Cardiac muscle cell (in vitro differentiated cells and primary cell): ENCODE measurements at regions not wholly inside any gene's neighbourhood (a gene's known extent, or its start where the extent isn't known, plus 50 kb on each side); places are given as distances from the start of the nearest gene placed in this dataset.

Source experiments
- DNase-seq, 2 donors: peaks; one replicate each; pipeline versions ENCODE4 v3.0.0 to v3.0.0-alpha.2; 2010 to 2017; ENCODE audit warnings: low read depth in 1 of 2, low spot score in 1 of 2
- H3K27ac ChIP-seq: fragments of 200-600 bp; sonication (generic); 2 replicates; pipeline ENCODE4 v1.5.1; 2016
- H3K27me3 ChIP-seq: fragments of 200-600 bp; sonication (generic); 2 replicates; pipeline ENCODE4 v1.6.0; 2016; ENCODE audit warnings: control low read depth
- H3K36me3 ChIP-seq: fragments of 200-600 bp; sonication (generic); 2 replicates; pipeline ENCODE4 v1.5.1; 2016; ENCODE audit warnings: control low read depth
- H3K4me1 ChIP-seq: fragments of 200-600 bp; sonication (generic); 2 replicates; pipeline ENCODE4 v1.8.1; 2017; ENCODE audit warnings: low read depth, mild to moderate bottlenecking, mixed run types
- H3K4me3 ChIP-seq: fragments of 200-600 bp; sonication (generic); 2 replicates; pipeline ENCODE4 v1.5.1; 2016; ENCODE audit warnings: mild to moderate bottlenecking
- H3K9me3 ChIP-seq: fragments of 200-600 bp; sonication (generic); 2 replicates; pipeline ENCODE4 v1.5.1; 2017; ENCODE audit warnings: low read depth, mild to moderate bottlenecking, control low read depth
- CTCF ChIP-seq: IDR thresholded peaks from 2 replicates; pipeline ENCODE4 v1.5.1; 2012; ENCODE audit warnings: low read depth, mild to moderate bottlenecking, low read length

- no peaks in the 10 kb centered on the region for H3K4me1 ChIP-seq
- DNase-seq, result peak in 1 of 2 donors; percentile 4
- no peaks in the 10 kb centered on the region for H3K36me3 ChIP-seq
- peak overlapping the region; percentile 30 for H3K4me3 ChIP-seq
- no peaks in the 10 kb centered on the region for H3K9me3 ChIP-seq
- no peak overlapping the region for H3K27ac ChIP-seq
- peaks cover 85% of the 10 kb centered on the region for H3K27me3 ChIP-seq
- TF ChIP-seq CTCF, result no peak
Observed at GRCh38 chr16:6020162-6020985, 922.8 kb upstream of the EEF2KMT start.

- peaks cover 77% of the 10 kb centered on the region for H3K27me3 ChIP-seq
- H3K4me1 ChIP-seq, result no peaks in the 10 kb centered on the region
- no peaks in the 10 kb centered on the region for H3K9me3 ChIP-seq
- peak overlapping the region; percentile 30 for H3K4me3 ChIP-seq
- no peaks in the 10 kb centered on the region for H3K36me3 ChIP-seq
- no peak overlapping the region for H3K27ac ChIP-seq
- DNase-seq, result peak in 1 of 2 donors; percentile 20
- TF ChIP-seq CTCF, result no peak
Observed at GRCh38 chr16:6019490-6019991, 921.9 kb upstream of the EEF2KMT start.

GRCh38 chr16:6018848-6019489 lies 921.4 kb upstream of the EEF2KMT start:
- Histone ChIP-seq H3K36me3 (no peaks in the 10 kb centered on the region), H3K4me1 (no peaks in the 10 kb centered on the region), H3K27me3 (peaks cover 72% of the 10 kb centered on the region), H3K27ac (no peak overlapping the region), H3K9me3 (no peaks in the 10 kb centered on the region), H3K4me3 (peak overlapping the region; percentile 30)
- DNase-seq, result peak in 1 of 2 donors; percentile 52
- TF ChIP-seq CTCF, result no peak

GRCh38 chr16:6016530-6017184 lies 919.1 kb upstream of the EEF2KMT start:
- DNase-seq, result peak in 1 of 2 donors; percentile 82
- no peak overlapping the region for H3K4me3 ChIP-seq
- no peak for TF ChIP-seq CTCF
- H3K4me1 ChIP-seq, result no peaks in the 10 kb centered on the region
- H3K9me3 ChIP-seq, result no peaks in the 10 kb centered on the region
- H3K27me3 ChIP-seq, result peaks cover 51% of the 10 kb centered on the region
- H3K36me3 ChIP-seq, result no peaks in the 10 kb centered on the region
- no peak overlapping the region for H3K27ac ChIP-seq

GRCh38 chr16:6012716-6013115 lies 915.1 kb upstream of the EEF2KMT start:
- no peak for TF ChIP-seq CTCF
- H3K27ac ChIP-seq, result no peak overlapping the region
- DNase-seq, result no peak
- no peaks in the 10 kb centered on the region for H3K36me3 ChIP-seq
- H3K4me3 ChIP-seq, result no peak overlapping the region
- peaks cover 18% of the 10 kb centered on the region for H3K27me3 ChIP-seq
- H3K9me3 ChIP-seq, result no peaks in the 10 kb centered on the region
- no peaks in the 10 kb centered on the region for H3K4me1 ChIP-seq
